ENCODE measurements at regions not wholly inside any gene's neighbourhood (a gene's known extent, or its start where the extent isn't known, plus 50 kb on each side); places are given as distances from the start of the nearest gene placed in this dataset.

GRCh38 chr18:2466978-2467377 lies 104.3 kb downstream of the METTL4 start:
- TF ChIP-seq POLR2A (IDR thresholded peaks at IDR 0.05) (no peak), CTCF (IDR thresholded peaks at IDR 0.05) (no peak)

All from right lobe of liver (tissue), 4 donors.